HEK293T (cell line): ENCODE measurements at regions not wholly inside any gene's neighbourhood (a gene's known extent, or its start where the extent isn't known, plus 50 kb on each side); places are given as distances from the start of the nearest gene placed in this dataset.

Source experiments
- CTCF ChIA-PET: fragments of 350-600 bp; formaldehyde crosslinking; extraction: SDS; loops from one replicate; lab custom pipeline; 2021; ENCODE audit warnings: antibody characterized with exemption, inconsistent platforms; lab: Yijun Ruan, JAX
- POLR2A ChIA-PET: fragments of 350-600 bp; formaldehyde crosslinking; extraction: SDS; loops from one replicate; lab custom pipeline; 2020; ENCODE audit warnings: antibody characterized with exemption, inconsistent platforms; lab: Yijun Ruan, JAX
- DNase-seq: peaks from one replicate; pipeline ENCODE4 v3.0.0; 2012; ENCODE audit warnings: mixed read lengths; ENCODE audit errors: extremely low spot score
- ARNT ChIP-seq: fragments of 450-650 bp; IDR thresholded peaks from 2 replicates; pipeline ENCODE4 v1.6.1; 2017; ENCODE audit warnings: mild to moderate bottlenecking
- BHLHE40 ChIP-seq: fragments of 450-650 bp; IDR thresholded peaks from 2 replicates; pipeline ENCODE4 v1.6.1; 2016; ENCODE audit warnings: mild to moderate bottlenecking, moderate library complexity, borderline replicate concordance
- CTBP1 ChIP-seq: fragments of 450-650 bp; IDR thresholded peaks from 2 replicates; pipeline ENCODE4 v1.6.1; 2016; ENCODE audit warnings: borderline replicate concordance
- ELF4 ChIP-seq: fragments of 450-650 bp; IDR thresholded peaks from 2 replicates; pipeline ENCODE4 v1.6.1; 2017; ENCODE audit warnings: antibody characterized with exemption
- FOXA1 ChIP-seq: fragments of 450-650 bp; IDR thresholded peaks from 2 replicates; pipeline ENCODE4 v1.6.1; 2016; ENCODE audit warnings: mild to moderate bottlenecking
- FOXK2 ChIP-seq: fragments of 450-650 bp; IDR thresholded peaks from 2 replicates; pipeline ENCODE4 v1.6.1; 2016; ENCODE audit warnings: mild to moderate bottlenecking
- FOXM1 ChIP-seq: fragments of 450-650 bp; IDR thresholded peaks from 2 replicates; pipeline ENCODE4 v1.6.1; 2017; ENCODE audit warnings: mild to moderate bottlenecking, borderline replicate concordance
- HDGF ChIP-seq: fragments of 450-650 bp; IDR thresholded peaks from 2 replicates; pipeline ENCODE4 v1.6.1; 2017; ENCODE audit warnings: antibody characterized with exemption, borderline replicate concordance
- L3MBTL2 ChIP-seq: fragments of 450-650 bp; conservative IDR thresholded peaks from 2 replicates; pipeline ENCODE4 v1.6.1; 2016; ENCODE audit warnings: mild to moderate bottlenecking
- LEF1 ChIP-seq: fragments of 450-650 bp; IDR thresholded peaks from 2 replicates; pipeline ENCODE4 v1.6.1; 2017; ENCODE audit warnings: mild to moderate bottlenecking, borderline replicate concordance
- NFRKB ChIP-seq: fragments of 450-650 bp; IDR thresholded peaks from 2 replicates; pipeline ENCODE4 v1.6.1; 2016; ENCODE audit warnings: mild to moderate bottlenecking, moderate library complexity
- PKNOX1 ChIP-seq: fragments of 450-650 bp; IDR thresholded peaks from 2 replicates; pipeline ENCODE4 v1.6.1; 2016
- SP1 ChIP-seq: fragments of 450-650 bp; IDR thresholded peaks from 2 replicates; pipeline ENCODE4 v1.6.1; 2017
- SUZ12 ChIP-seq: fragments of 450-650 bp; IDR thresholded peaks from 2 replicates; pipeline ENCODE4 v1.6.1; 2016; ENCODE audit warnings: mild to moderate bottlenecking
- TARDBP ChIP-seq: fragments of 450-650 bp; IDR thresholded peaks from 2 replicates; pipeline ENCODE4 v1.6.1; 2016
- ZNF384 ChIP-seq: fragments of 450-650 bp; IDR thresholded peaks from 2 replicates; pipeline ENCODE4 v1.6.1; 2016

- ChIA-PET CTCF (no interaction called here), POLR2A (no interaction called here)
- TF ChIP-seq FOXA1 (no peak), SP1 (no peak), L3MBTL2 (no peak), NFRKB (no peak), FOXM1 (no peak), CTBP1 (no peak), HDGF (no peak)
These were observed 781.6 kb downstream of the ETS1 start for GRCh38 chr11:127805771-127806170.

GRCh38 chr11:127804747-127805400 is 782.5 kb downstream of the ETS1 start:
- ChIA-PET CTCF (no interaction called here), POLR2A (no interaction called here)
- no peak for DNase-seq
- TF ChIP-seq TARDBP (no peak), FOXA1 (no peak), FOXK2 (no peak), PKNOX1 (no peak), HDGF (no peak), ELF4 (no peak), SP1 (no peak), CTBP1 (no peak), FOXM1 (no peak), NFRKB (no peak), ZNF384 (no peak), SUZ12 (no peak), LEF1 (no peak), BHLHE40 (no peak), ARNT (no peak)

More at GRCh38 chr11:127805771-127806170, 781.6 kb downstream of the ETS1 start:
- no peak for DNase-seq

- TF ChIP-seq SP1 (no peak), FOXM1 (no peak), CTBP1 (no peak), TARDBP (no peak), L3MBTL2 (no peak), LEF1 (no peak), PKNOX1 (no peak), FOXA1 (no peak), ELF4 (no peak)
- ChIA-PET CTCF (no interaction called here), POLR2A (no interaction called here)
- no peak for DNase-seq
These were observed 783.6 kb downstream of the ETS1 start for GRCh38 chr11:127803755-127804154.

GRCh38 chr11:127800989-127801688 is 786.2 kb downstream of the ETS1 start:
- CTCF ChIA-PET = no interaction called here
- DNase-seq = no peak
- POLR2A ChIA-PET = no interaction called here
- TF ChIP-seq HDGF = no peak
- no peak for TF ChIP-seq SUZ12
- no peak for TF ChIP-seq NFRKB
- no peak for TF ChIP-seq ZNF384
- TF ChIP-seq FOXK2 = no peak
- no peak for TF ChIP-seq CTBP1

- DNase-seq = no peak
- TF ChIP-seq SUZ12 (no peak), TARDBP (no peak), LEF1 (no peak), NFRKB (no peak), ZNF384 (no peak), FOXK2 (no peak), PKNOX1 (no peak), FOXA1 (no peak)
- ChIA-PET CTCF (no interaction called here), POLR2A (no interaction called here)
These were observed 792.0 kb downstream of the ETS1 start for GRCh38 chr11:127795326-127795725.

GRCh38 chr11:127791844-127792243 is 791.3 kb upstream of the KIRREL3 start:
- TF ChIP-seq FOXK2 (no peak), SUZ12 (no peak), CTBP1 (no peak), NFRKB (no peak), ZNF384 (no peak), LEF1 (no peak), ARNT (no peak), FOXA1 (no peak), TARDBP (no peak), BHLHE40 (no peak), ELF4 (no peak), L3MBTL2 (no peak), PKNOX1 (no peak), FOXM1 (no peak), HDGF (no peak), SP1 (no peak)
- POLR2A ChIA-PET = no interaction called here
- CTCF ChIA-PET = no interaction called here
- DNase-seq = no peak
